HepG2 (cell line): ENCODE measurements at regions not wholly inside any gene's neighbourhood (a gene's known extent, or its start where the extent isn't known, plus 50 kb on each side); places are given as distances from the start of the nearest gene placed in this dataset.
"Not testable (repeated sequence)": the region's sequence is repeated elsewhere in the genome, so short reads cannot be mapped to it uniquely, and the experiment has no call there.

Source experiments
- CTCF ChIP-seq: sonication (generic); formaldehyde crosslinking; IDR thresholded peaks from 2 replicates; pipeline ENCODE4 v1.5.0; 2020; ENCODE audit warnings: mild to moderate bottlenecking, missing genetic modification reagents, moderate library complexity
- SOX6 ChIP-seq, 2 experiments: fragments of 450-650 bp in 1 of 2; sonication (generic) in 1 of 2; formaldehyde crosslinking in 1 of 2; IDR thresholded peaks; 2 replicates each; pipeline versions ENCODE4 v1.4.0 to v1.6.1; 2017 to 2020; ENCODE audit warnings: antibody characterized with exemption in 1 of 2, mild to moderate bottlenecking in 1 of 2, missing genetic modification reagents in 1 of 2
- ZKSCAN5 ChIP-seq: sonication (generic); formaldehyde crosslinking; IDR thresholded peaks from 2 replicates; pipeline ENCODE4 v1.5.1; 2020; ENCODE audit warnings: mild to moderate bottlenecking, missing genetic modification reagents
- ZNF138 ChIP-seq: sonication (generic); formaldehyde crosslinking; IDR thresholded peaks from 2 replicates; pipeline ENCODE4 v1.5.0; 2020; ENCODE audit warnings: mild to moderate bottlenecking, low read depth, missing genetic modification reagents
- ZNF3 ChIP-seq: IDR thresholded peaks from 2 replicates; pipeline ENCODE4 v1.7.0; 2017; ENCODE audit warnings: inconsistent platforms

DNA sequence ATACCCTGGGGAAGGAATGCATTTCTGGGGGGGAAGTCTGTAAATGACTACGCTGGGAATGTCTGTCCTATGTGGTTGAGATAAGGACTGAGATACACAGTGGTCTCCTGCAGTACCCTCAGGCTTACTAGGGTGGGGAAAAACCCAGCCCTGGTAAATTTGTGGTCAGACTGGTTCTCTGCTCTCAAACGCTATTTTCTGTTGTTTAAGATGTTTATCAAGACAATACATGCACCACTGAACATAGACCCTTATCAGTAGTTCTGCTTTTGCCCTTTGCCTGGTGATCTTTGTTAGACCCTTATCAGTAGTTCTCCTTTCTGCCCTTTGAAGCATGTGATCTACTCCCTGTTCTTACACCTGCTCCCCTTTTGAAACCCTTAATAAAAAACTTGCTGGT lies 173.9 kb downstream of the SKIDA1 start:
- not testable (repeated sequence) for TF ChIP-seq SOX6 (IDR thresholded peaks at IDR 0.05); SOX6 (CRISPR knock-in tag; IDR thresholded peaks at IDR 0.05); ZNF3 (CRISPR knock-in tag); CTCF (CRISPR knock-in tag); ZNF138 (CRISPR knock-in tag); ZKSCAN5 (CRISPR knock-in tag)
